Caki2 (cell line): ENCODE measurements at regions not wholly inside any gene's neighbourhood (a gene's known extent, or its start where the extent isn't known, plus 50 kb on each side); places are given as distances from the start of the nearest gene placed in this dataset.

Experiments used
- DNase-seq: peaks from one replicate; pipeline ENCODE4 v3.0.0-alpha.2; 2015; ENCODE audit warnings: low read depth
- in situ Hi-C: cut with HindIII; loops from 2 replicates; pipeline ENCODE4 v1.10.0; 2016; ENCODE audit warnings: low sequenced_read_pairs, low pct_unique_long_range_greater_than_20kb, mixed read lengths

DNA sequence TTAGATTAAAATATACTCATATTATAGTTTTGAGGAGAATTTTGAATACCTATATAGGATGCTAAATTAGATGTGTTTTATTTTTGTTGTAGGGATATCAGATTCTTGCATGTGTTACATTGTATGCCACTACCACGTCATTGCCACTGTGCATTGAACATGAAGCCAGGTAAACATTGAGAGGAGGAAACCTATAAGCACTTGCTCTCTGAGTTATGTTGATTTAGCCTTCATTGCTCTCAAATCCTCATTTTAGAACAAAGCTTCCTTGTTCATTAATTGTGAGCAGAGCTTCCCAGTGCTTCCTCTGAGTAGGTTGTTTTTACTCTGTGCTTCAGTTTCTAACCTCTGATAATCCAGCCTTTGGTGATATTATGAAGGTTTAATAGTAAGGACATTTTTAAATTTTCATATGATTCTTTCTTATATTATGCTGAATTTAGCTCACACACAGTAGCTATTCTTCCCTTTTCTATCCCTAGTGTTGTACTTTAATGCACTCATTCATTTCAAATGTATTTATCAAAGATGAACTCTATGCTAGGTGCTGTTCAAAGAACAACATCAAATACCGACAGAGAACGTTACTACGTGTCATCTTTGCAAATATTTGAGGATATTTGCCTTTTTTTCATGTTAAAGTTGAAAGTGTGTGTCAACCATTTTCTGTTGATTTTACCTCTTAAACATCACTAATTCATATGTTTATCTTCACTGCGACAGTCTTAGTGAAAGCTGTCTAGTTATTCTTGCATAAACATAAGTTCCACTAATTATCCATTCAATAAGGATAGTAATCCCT lies 1448.0 kb upstream of the MIR17HG start:
- in situ Hi-C loops = no loop called here
- no peak for DNase-seq

- in situ Hi-C loops = no loop called here
- DNase-seq = no peak
Observed at GRCh38 chr13:89900104-89900765, 1447.3 kb upstream of the MIR17HG start.

GRCh38 chr13:89902223-89902622 lies 1445.3 kb upstream of the MIR17HG start:
- DNase-seq = no peak
- in situ Hi-C loops = no loop called here

- in situ Hi-C loops = no loop called here
- DNase-seq = no peak
Observed at GRCh38 chr13:89903115-89903514, 1444.4 kb upstream of the MIR17HG start.

GRCh38 chr13:89910166-89910565 lies 1437.3 kb upstream of the MIR17HG start:
- in situ Hi-C loops = no loop called here
- no peak for DNase-seq

GRCh38 chr13:89916551-89916950 lies 1430.9 kb upstream of the MIR17HG start:
- in situ Hi-C loops = no loop called here
- no peak for DNase-seq

DNA sequence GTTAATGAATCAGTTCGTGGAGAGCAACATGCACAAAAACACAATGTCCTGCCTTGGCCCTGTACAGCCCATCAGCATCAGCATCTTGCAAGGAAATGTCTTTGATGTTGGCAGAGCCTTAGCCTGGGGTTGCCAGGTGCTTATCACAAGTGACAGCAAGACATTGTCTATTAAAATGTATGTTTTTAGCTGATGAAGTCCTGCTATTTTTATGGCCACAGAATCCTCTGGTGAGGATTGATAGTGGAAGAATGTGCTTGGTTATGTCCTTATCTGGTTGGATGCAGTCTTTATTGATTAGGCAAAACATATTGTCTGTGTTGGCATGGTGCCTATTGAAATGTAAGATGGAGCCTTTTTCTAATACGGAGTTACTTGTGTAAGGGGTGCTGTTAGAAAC lies 1427.0 kb upstream of the MIR17HG start:
- in situ Hi-C loops = no loop called here

DNA sequence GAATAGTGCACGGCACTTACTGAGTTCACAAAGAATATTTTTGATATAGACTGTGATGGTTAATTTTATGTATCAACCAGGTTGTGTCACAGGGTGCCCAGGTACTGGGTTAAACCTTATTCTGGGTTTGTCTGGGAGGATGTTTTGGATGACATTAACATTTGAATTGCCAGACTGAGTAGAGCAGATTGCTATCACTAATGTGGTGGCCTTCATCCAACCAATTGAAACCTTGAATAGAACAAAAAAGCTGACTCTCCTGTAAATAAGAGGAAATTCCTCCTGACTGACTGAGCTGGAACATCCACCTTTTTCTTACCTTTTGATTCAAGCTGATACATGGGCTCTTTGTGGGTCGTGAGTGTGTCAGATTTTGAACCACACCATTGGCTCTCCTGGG lies 1424.4 kb upstream of the MIR17HG start:
- no peak for DNase-seq
- in situ Hi-C loops = no loop called here

More for the DNA sequence above, 1427.0 kb upstream of the MIR17HG start:
- DNase-seq = no peak

DNA sequence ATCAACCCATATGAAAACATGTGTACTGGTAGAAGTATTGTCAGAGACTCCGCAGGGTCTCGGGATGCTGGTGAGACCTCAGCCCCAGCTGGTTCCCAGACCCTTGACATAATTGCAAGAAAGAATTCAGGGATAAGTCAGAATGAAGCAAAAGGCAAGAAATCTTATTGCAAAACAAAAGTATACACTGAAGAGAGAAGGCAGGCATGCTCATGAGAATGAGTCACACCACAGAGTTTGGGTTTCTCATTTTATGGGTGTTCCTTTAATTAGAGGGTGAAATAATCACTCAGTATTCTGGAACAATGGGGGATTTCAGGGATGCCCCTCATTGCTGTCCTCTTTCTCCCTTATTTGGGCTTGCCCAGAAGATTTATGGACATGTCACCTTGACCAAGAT lies 1423.8 kb upstream of the MIR17HG start:
- no peak for DNase-seq
- in situ Hi-C loops = no loop called here

DNA sequence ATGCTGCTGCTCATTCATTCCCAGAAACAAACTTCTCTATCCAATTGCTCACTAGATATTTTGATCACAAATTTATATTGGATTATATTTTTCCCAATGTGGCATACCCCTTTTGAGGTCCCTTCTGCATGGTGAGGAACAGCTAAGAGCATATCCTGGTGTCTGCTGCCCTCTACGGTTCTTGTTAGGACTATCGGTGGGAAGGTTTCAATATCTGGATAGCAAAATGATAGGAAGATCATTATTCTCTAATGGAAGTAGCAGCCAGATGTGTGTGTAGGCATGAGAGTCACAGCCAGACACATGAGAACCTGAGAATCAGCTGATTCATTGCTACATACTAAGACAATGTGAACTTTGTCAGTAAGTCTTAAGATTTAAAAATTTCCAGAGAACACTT lies 1422.4 kb upstream of the MIR17HG start:
- DNase-seq = peak; percentile 25
- in situ Hi-C loops = no loop called here

GRCh38 chr13:89930861-89931260 lies 1416.6 kb upstream of the MIR17HG start:
- DNase-seq = peak; percentile 68
- in situ Hi-C loops = no loop called here

GRCh38 chr13:89932902-89933301 lies 1414.6 kb upstream of the MIR17HG start:
- in situ Hi-C loops = no loop called here
- peak; percentile 51 for DNase-seq

DNA sequence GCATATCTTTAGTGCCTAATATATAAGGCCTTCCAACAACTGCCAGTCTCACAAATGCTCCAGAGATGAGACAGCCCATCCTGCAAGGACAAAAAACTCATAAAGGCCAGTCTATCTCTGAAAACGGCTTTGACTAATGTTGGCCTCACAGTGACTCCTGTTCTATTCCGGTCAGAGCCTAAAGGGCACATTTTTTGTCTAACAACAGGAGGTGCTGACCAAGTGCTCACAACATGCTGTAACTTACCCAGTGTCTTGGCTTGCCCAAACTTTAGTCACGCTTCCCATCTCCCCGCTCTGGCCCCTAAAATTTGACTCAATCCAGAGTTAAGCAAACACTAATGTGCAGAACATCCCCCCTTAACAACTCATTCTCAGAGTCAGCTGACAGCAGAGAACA lies 1411.2 kb upstream of the MIR17HG start:
- in situ Hi-C loops = no loop called here
- peak; percentile 54 for DNase-seq

DNA sequence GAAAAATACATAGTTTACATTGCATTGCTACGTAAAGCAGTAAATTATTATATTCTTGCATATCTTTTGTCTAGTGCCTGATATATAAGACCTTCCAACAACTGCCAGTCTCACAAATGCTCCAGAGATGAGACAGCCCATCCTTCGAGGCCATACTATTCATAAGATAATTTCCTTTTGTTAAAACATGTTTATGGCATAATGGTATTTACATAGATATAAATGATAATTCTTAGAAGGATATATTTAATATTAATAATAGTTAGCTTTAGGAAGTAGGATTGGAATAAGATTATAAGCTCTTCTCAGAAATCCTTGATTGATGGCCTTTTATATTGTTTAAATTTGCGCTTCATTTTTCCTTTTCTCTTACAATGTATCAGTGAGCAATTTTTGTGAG lies 1410.1 kb upstream of the MIR17HG start:
- DNase-seq = no peak

DNA sequence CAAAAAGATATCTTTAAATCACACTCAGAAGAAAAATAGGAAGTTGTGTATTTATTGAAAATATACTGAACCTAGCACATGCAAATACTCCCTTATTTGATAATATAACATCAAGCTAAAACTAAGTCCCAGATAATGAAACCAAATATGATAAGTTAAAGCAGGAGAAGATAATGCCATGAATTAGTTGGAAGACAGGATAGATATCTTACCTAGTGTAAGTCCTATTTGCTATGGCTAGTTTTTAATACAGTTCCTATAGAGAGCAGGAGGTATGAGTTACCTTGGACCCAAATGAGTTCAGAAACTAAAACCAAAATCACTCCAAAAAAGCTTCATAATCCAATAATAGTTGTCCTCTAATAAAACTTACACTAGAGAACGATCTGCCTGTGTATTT lies 1407.1 kb upstream of the MIR17HG start:
- in situ Hi-C loops = no loop called here
- no peak for DNase-seq

More for the DNA sequence above, 1410.1 kb upstream of the MIR17HG start:
- in situ Hi-C loops = no loop called here

DNA sequence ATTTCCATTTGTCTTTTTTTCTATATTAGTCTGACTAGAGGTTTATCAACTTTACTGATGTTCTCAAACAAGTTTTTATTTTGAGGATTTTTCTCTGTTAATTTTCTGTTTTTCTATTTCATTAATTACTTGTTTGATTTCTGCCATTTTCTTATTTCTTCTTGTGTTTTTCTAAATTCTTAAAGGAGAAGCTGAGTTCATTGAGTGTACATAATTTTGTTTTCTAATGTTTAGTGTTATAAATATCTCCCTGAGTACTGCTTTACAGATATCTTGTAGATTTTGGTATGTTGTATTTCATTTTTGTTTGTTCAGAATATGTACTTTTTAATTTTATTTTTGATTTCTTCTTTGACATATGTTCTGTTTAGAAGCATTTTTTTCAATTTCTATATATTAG lies 1404.3 kb upstream of the MIR17HG start:
- in situ Hi-C loops = no loop called here
- no peak for DNase-seq

DNA sequence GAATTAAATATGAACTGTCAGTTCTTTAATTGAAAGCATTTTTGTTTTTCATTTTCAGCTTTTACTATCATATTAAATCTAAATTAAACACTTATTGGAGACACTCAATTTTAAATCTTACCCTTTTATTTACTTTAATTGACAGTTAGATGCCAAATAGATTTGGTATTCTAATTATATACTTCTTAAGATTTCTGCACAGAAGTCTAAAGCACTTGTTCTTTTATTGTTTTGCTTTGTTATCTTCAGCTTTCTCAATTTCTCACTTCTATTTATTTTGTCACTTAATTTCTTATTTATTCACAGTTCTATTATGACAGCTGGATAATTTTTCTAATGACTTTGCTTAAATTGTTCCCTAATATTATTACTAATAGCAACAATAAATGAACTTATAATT lies 1397.3 kb upstream of the MIR17HG start:
- no peak for DNase-seq
- in situ Hi-C loops = no loop called here

DNA sequence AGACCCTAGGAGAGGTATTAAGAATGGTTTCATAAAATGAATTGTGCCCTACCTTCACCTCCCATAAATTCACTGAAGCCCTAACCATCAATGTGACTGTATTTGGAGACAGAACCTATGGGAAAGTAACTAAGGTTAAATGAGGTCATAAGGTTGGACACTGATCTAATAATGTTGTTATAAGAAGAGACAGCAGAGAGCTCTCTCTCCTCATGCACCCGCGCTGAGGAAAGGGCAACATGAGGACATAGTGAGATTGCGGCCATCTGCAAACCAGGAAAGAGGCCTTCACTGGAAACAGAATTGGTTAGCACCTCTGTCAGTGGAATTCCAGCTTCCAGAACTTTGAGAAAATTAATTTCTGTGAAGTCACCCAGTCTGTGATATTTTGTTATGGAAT lies 1396.1 kb upstream of the MIR17HG start:
- in situ Hi-C loops = no loop called here
- no peak for DNase-seq

GRCh38 chr13:89953581-89953980 lies 1393.9 kb upstream of the MIR17HG start:
- DNase-seq = no peak
- in situ Hi-C loops = no loop called here

- no peak for DNase-seq
- in situ Hi-C loops = no loop called here
Observed at GRCh38 chr13:89955773-89956172, 1391.7 kb upstream of the MIR17HG start.
